NCI-H187 (cell line): ENCODE measurements at regions not wholly inside any gene's neighbourhood (a gene's known extent, or its start where the extent isn't known, plus 50 kb on each side); places are given as distances from the start of the nearest gene placed in this dataset.
"Not testable (repeated sequence)": the region's sequence is repeated elsewhere in the genome, so short reads cannot be mapped to it uniquely, and the experiment has no call there.

ENCODE experiments used
- DNase-seq, 2 experiments: peaks; one replicate each; lab custom pipeline; 2025; lab: John Stamatoyannopoulos, UW

DNA sequence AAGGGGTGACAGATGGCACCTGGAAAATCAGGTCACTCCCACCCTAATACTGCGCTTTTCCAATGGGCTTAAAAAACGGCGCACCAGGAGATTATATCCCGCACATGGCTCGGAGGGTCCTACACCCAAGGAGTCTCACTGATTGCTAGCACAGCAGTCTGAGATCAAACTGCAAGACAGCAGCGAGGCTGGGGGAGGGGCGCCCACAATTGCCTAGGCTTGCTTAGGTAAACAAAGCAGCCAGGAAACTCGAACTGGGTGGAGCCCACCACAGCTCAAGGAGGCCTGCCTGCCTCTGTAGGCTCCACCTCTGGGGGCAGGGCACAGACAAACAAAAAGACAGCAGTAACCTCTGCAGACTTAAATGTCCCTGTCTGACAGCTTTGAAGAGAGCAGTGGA is 205.7 kb upstream of the HTR1E start:
- not testable (repeated sequence) for DNase-seq

DNA sequence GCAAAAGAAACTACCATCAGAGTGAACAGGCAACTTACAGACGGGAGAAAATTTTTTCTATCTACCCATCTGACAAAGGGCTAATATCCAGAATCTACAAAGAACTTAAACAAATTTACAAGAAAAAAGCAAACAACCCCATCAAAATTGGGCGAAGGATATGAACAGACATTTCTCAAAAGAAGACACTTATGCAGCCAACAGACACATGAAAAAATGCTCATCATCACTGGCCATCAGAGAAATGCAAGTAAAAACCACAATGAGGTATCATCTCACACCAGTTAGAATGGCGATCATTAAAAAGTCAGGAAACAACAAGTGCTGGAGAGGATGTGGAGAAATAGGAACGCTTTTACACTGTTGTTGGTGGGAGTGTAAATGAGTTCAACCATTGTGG is 206.6 kb upstream of the HTR1E start:
- not testable (repeated sequence) for DNase-seq

DNA sequence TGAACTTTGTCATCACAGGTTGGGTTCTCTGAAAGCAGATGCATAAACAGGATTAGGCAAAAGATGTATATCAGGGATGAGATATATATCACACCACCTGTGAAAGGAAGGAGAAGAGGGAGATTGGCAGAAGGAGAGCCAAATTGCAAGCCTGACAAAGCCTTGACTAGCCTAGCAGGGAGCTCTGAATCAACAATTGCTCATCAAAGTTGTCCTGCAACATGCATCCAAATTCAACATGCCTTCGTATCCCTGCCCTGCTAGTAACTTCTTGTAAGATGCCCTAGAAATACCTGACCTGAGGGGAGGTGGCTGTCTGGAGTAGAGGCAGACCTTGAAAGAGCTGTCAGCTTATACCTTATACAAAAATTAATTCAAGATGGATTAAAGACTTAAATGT is 207.1 kb upstream of the HTR1E start:
- no peak for DNase-seq

DNA sequence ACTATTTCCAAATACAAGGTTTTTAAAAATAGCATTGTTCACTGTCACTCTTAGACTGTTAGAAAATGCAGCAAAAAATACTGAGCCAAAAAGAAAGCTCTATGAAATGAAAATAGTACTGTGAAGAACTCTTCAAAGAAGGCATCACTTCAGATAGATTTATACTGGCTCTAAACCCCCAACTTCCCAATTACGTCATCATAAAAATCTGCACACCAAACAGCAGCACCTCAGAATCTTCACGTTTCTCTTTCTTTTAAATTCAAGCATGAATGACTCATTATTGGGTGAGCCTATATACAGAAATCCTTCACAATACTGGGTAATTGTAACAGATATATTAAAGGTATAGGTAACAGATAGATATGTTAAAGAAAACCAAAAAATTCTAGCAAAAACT is 208.4 kb upstream of the HTR1E start:
- DNase-seq = no peak

DNA sequence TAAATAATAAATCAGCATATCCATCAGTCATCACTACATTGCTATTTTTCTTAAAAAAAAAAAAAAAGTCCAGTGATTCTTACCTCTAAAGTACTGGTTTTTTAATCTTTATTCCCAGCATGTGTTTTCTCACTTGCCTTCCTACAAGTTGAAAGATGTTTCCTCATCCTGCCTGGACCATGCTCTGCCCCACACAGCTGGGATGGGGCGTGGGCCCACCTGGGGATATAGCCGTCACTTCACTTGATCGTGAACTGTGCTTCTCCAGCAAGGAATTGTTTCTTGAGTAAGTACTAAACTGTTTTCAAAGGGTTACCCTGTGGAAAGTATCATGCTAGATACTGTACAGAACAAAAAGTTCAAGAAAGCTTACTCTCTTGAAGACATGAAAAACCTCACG is 212.6 kb upstream of the HTR1E start:
- no peak for DNase-seq

DNA sequence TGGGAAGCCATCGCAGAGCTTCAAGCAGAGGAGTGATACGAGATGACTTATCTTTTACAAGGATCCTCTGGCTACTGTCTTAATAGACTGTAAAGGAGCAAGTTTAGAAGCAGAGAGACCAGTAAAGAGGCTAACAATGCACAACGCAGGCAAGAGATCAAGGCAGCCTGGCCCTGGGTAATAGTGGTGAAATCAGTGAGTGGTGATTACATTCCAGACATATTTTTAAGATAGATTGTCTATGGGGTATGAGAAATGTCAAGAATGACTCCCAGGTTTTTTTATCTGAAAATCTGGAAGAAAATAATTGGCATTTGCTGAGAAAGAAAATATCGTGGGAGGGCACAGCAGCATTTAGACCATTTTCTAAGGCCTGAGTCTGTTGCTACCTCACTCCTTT is 213.6 kb upstream of the HTR1E start:
- no peak for DNase-seq

DNA sequence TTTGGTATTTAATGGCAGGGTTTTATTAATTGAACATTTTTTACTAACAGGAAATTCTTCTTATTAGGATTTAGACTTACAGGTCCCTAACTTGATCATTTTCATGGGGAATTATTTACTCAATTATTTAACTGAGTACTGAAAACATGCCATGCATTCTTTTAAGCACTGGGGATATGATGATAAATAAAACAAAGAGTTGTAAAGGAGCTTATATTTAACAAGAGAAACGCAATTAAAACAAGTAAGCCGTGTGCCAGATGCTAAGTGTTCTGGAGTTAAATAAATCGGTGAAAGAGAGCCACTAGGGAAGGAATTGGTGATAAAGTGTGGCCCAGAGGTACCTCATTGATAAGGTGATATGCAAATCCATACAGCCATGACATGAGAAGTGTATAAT is 214.2 kb upstream of the HTR1E start:
- no peak for DNase-seq

DNA sequence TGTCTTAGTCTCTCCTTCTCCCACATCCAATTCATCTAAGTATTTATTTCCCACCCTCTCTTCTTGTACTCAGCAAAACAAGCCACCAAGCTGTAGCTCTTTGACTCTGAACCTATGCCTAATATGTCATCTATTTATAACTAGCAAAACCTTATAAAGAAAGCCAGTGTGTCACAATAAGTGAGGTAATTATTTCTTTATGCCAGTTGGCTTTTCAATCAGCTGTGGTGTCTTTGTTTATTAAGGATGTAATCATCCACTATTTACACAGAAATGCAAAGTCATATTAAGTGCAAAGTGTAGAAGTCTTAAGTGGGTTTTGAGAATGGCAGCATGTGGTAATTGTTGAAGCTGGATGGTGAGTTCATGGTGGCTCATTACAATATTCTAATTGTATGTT is 215.2 kb upstream of the HTR1E start:
- DNase-seq = no peak

DNA sequence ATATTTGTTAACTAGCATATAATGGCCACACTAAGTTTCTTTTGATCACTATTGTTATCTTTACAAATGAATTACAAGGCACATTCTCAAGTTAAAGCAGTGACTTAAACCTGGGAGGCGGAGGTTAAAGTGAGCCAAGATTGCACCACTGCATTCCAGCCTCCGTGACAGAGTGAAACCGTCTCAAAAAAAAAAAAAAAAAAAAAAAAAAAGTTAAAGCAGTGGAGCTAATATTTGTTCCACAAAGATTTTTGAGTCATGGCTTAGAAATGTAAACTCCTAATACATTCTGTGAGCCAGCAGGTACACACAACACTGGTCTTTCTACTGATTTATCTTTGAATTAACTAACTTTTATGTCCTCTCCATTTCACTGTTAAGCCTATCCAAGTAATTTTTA is 221.7 kb upstream of the HTR1E start:
- no peak for DNase-seq

DNA sequence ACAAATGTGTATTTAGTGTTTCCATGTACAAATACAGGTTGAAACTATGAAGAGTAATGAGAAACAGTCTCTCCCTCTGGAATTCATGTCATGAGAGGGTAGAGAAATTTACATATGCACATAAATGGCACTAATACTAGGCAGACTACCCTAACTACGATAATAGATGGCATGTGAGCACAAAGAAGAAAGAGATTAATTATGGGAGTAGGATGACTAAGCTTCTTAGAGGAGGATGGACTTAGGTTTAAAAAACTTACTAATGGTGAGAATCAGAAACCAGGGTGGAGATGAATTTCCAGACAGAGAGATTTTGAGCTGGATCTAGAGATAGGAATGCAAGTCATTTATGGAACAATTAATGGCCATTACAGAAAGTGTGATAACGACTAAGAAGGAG is 225.3 kb upstream of the HTR1E start:
- no peak for DNase-seq

DNA sequence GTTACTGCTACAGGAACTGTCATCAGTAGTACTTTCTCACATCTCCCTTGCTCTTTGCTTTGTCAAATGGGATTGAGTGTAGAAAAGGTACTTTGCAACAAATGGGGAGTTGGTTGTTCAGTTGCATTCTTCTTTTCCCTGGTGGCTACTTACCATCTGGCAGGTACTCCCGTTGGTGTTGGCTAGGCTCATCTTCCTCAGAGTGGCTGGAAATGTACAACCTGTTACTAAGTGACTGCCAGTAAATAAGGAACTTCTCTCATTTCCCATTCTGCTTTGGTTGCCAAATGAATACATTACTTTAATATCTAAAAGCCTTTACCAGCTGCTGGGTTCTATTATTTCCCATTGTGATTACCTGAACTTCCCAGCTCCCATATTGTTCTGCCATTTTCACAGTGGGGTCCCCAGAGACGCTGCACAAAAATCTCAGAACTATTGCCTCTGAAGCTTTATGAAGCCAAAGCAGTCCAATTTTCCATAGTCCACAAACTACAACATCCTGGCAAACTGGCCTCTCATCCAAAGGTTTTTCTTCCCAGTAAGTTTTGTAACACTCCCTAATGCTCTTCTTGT is 229.7 kb upstream of the HTR1E start:
- DNase-seq = no peak

DNA sequence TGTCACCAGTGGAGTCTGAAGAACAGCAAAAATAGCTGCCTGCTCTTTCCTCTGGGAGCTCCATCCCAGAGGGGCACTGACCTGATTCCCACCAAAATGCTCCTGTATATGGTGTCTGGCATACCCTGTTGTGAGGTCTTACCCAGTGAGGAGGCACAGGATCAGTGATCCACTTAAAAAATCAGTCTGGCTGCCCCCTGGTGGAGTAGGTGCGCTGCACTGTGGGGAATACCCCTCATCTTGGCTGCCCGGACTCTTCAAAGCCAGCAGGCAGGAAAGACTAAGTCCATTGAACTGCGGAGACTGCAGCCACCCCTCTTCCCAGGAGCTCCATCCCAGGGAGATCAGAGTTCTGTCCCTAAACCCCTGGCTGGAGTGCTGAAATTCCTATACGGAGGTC is 230.9 kb upstream of the HTR1E start:
- DNase-seq = no peak

DNA sequence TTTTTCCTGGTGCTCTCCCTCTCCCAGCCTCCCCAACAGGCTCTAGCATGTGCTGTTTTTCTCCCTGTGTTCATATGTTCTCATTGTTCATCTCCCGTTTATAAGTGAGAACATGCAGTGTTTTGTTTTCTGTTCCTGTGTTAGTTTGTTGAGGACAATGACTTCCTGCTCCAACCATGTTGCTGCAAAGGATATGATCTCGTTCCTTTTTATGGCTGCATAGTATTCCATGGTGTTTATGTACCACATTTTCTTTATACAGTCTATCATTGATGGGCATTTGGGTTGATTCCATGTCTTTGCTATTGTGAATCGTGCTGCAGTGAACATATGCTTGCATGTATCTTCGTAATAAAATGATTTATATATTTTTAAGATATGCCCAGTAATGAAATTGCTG is 236.1 kb upstream of the HTR1E start:
- DNase-seq = not testable (repeated sequence)

DNA sequence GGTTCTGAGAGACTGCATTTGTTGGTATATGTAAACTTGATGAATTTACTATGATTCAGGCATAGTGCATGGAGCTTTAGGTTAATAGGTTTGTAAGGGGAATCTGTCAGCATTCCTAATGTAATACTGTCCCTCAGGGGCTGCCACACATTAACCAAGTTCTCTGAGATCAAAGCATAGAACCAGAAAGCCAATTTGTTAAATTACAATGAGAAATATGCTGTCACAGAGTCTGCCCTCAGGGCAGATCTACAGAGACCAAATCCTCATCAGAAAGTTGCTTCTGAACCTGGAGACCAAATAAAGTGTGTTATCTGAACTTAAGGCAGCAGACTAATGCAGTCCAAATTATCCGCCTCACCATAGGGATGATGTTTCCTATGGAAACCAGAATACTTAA is 250.8 kb upstream of the HTR1E start:
- DNase-seq = no peak

DNA sequence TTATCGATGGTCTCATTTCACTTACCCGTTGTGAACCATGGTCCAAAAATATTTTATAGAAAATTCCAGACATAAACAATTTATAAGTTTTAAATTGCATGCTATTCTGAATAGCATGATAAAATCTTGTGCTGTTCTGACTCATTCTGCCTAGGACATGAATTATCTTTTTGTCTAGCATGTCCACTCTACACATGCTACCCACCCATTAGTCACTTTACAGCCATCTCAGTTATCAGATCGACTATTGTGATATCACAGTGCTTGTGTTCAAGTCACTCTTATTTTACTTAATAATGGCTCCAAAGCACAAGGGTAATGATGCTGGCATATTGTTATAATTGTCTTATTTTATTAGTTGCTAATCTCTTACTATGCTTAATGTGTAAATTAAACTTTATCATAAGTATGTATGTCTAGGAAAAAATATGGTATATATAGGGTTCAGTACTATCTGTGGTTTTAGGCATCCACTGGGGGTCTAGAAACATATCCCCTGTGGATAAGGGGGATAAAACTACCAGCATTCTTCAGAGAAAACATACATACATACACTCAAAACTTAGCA is 252.0 kb upstream of the HTR1E start:
- no peak for DNase-seq

DNA sequence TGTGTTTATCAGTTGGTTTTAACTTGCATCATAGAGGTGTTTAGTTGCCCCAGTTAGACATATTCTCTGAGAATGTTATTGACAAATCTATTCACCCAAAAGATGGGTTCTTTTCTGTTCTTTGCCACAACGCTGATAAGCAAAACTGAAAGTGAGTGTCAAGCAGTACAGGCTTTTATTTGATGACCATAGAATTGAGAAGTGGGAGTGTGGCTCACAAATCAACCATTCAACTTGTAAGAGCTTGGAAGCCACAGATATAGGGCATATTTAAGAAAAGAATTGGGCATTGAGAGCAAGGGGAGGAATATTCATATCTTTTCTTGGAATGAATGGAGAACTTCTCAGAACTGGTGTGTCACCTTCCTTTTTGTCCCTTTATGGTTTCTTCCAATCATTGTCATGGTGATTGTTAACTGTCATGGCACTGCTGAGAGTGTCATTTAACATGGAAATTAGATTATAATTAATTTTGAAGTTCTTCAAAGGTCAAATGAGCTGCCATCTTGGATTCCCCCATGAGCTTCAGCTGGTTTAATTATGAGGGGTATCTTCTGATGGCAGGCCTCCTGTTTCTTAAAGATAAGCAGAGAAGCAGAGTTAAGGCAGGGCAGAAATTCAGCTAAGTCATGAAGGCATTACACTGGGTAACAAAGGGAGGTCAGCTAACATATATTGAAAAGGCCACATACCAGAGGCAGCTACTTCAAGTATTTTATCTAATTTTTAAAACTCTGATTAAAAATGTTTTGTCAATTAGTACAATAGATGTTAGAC is 254.0 kb upstream of the HTR1E start:
- no peak for DNase-seq

DNA sequence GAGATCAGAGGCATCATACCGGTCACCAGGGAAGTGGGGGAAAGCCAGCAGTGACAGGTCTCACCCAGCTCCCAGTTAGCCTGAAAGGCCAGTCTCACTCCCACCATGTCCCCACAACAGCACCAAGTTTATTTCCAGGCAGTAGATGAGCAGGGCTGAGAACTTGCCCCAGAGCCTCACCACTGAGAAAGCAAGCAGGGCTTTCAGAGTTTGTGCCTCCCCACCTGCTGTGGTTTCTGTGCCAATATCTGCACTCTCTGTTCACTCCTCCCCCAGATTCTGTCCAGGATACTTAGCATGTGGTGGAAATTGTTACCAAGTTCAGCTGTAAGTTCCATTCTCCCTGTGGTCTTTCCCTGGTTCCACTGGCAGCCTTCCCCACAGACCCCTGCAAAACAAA is 255.0 kb upstream of the HTR1E start:
- no peak for DNase-seq

DNA sequence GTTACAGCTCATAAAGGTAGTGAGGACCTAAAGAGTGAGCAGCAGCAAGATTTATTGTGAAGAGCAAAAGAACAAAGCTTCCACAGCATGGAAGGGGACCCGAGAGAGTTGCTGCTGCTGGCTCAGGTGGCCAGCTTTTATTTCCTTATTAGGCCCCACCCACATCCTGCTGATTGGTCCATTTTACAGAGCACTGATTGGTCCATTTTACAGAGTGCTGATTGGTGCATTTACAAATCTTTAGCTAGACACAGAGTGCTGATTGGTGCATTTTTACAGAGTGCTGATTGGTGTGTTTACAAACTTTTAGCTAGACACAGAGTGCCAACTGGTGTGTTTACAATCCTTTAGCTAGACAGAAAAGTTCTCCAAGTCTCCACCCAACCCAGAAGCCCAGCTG is 256.2 kb upstream of the HTR1E start:
- not testable (repeated sequence) for DNase-seq

DNA sequence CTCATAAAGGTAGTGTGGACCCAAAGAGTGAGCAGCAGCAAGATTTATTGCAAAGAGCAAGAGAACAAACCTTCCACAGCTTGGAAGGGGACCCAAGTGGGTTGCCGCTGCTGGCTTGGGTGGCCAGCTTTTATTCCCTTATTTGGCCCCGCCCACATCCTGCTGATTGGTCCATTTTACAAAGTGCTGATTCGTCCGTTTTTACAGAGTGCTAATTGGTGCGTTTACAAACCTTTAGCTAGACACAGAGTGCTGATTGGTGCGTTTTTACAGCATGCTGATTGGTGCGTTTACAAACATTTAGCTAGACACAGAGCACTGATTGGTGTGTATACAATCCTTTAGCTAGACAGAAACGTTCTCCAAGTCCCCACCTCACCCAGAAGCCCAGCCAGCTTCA is 265.2 kb upstream of the HTR1E start:
- DNase-seq = not testable (repeated sequence)

DNA sequence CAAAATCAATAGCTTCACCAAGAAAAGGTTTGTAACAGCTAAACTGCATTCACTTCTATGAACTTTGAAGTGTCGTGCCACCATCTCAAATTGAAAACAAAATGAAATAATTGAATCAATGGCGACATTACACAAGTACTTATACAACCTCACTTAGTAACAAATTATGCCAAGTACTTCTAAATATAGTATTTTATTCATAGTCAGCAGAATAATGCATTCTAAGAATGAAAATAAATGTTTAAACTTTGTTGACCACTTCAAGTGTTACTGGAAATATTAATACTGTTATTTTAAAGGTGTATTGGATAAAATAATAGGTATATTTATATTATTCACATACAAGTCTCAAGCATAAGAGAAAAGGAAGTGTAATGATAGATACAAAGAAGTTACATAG is 280.1 kb upstream of the HTR1E start:
- DNase-seq = no peak

DNA sequence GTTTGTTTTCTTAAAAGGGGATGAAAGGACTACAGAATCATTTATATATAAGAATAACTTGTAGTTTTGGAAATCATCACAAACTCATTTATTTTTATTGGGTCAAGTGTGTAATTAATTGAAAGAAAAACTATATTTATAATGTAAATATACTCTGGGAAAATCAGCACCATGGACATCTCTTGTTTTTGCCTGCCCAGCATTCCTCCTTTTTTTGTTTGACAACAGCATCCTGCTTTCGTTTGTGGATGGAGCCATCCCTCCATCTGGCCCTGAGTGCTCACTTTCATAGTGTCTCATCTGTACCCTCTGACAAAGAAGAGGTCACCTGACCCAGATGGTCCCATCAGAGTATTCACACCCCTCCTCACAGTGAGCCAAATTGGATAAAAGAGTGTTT is 308.2 kb upstream of the HTR1E start:
- no peak for DNase-seq

DNA sequence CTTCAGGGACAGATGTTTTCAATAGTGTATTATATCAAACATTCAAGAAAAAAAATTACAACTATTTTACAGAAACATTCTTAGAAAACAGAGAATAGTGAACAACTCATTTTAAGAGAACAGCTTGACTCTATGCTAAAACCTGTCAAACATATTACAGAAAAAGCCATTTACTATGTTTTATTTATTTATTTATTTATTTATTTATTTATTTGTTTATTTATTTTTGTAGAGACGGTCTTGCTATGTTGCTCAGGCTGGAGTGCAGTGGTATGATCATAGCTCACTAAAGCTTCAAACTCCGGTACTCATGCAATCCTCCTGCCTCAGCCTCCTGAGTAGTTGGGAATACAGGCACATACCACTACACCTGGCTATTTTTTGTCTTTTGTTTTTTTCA is 317.9 kb upstream of the HTR1E start:
- no peak for DNase-seq

DNA sequence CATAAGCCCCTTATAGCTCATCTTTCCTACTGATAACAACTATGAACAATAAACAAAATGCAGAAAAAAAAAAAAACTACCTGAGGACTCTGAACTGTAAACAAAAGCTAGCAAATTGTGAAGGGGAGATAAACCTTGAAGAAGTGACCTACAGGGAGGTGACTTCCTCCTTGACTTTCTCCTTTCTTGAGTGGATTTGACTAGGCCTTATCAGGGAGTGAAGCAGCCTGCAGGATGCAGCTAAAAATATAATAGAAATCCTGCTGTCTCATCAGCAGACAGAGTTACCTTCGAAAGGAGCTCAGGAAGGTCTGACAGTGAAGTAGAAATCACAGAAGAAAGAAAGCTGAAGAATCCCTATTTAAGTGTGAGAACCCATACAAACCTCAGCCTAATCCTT is 322.0 kb upstream of the HTR1E start:
- no peak for DNase-seq
